Mammary epithelial cell (primary cell): ENCODE measurements at regions not wholly inside any gene's neighbourhood (a gene's known extent, or its start where the extent isn't known, plus 50 kb on each side); places are given as distances from the start of the nearest gene placed in this dataset.

Experiments
- CTCF ChIP-seq, 2 donors: IDR thresholded peaks in 1 of 2; conservative IDR thresholded peaks in 1 of 2; 2 replicates each; pipeline ENCODE4 v1.5.1; 2011 to 2012; ENCODE audit warnings: inconsistent platforms in 2 of 2, low read length in 2 of 2, mild to moderate bottlenecking in 2 of 2, control low read depth in 1 of 2, low read depth in 1 of 2; ENCODE audit not compliant: insufficient read depth in 1 of 2; ENCODE audit errors: extremely low read depth in 1 of 2
- EZH2 ChIP-seq: IDR thresholded peaks from 2 replicates; pipeline ENCODE4 v1.6.1; 2012; ENCODE audit warnings: low read length, inconsistent platforms, borderline replicate concordance

- TF ChIP-seq CTCF (conservative IDR thresholded peaks at IDR 0.05 in 1 of 2, IDR thresholded peaks at IDR 0.05 in 1 of 2; ENCODE audit: extremely low read depth in 1 of 2, insufficient read depth in 1 of 2, low read depth in 1 of 2, low read length in 2 of 2), result no peak
- TF ChIP-seq EZH2, result no peak
These were observed 109.3 kb downstream of the ZIC5 start for GRCh38 chr13:99862244-99862643.
